Prostate gland (tissue), 2 donors: ENCODE measurements at regions not wholly inside any gene's neighbourhood (a gene's known extent, or its start where the extent isn't known, plus 50 kb on each side); places are given as distances from the start of the nearest gene placed in this dataset.

Source experiments
- CTCF ChIP-seq, 4 experiments: fragments of 200-600 bp in 2 of 4; fragments of 450-650 bp in 2 of 4; sonication (generic) in 2 of 4; IDR thresholded peaks; 1 replicate in 3 of 4; 2 replicates in 1 of 4; pipeline ENCODE4 v1.5.1; 2016 to 2019; ENCODE audit warnings: antibody characterized with exemption in 4 of 4, mild to moderate bottlenecking in 2 of 4, moderate library complexity in 2 of 4
- POLR2A ChIP-seq: fragments of 450-650 bp; IDR thresholded peaks from one replicate; pipeline ENCODE4 v1.6.1; 2016; ENCODE audit warnings: antibody characterized with exemption, mild to moderate bottlenecking
- POLR2AphosphoS5 ChIP-seq: sonication (generic); formaldehyde crosslinking; IDR thresholded peaks from one replicate; pipeline ENCODE4 v1.6.1; 2017; ENCODE audit warnings: antibody characterized with exemption

GRCh38 chr13:99842405-99842804 is 129.2 kb downstream of the ZIC5 start:
- TF ChIP-seq CTCF (IDR thresholded peaks at IDR 0.05) (no peak), POLR2A (no peak), POLR2AphosphoS5 (no peak)
